Endothelial cell of umbilical vein (primary cell): ENCODE measurements at regions not wholly inside any gene's neighbourhood (a gene's known extent, or its start where the extent isn't known, plus 50 kb on each side); places are given as distances from the start of the nearest gene placed in this dataset.

Source experiments
- BruUV-seq: library from RNA; stranded (reverse); fragments of 400-500 nt; replicated peaks from 2 replicates; lab custom pipeline; 2021; lab: Mats Ljungman, UMichigan
- CTCF ChIA-PET: fragments of 300-600, 350-600 bp; sonication (Branson Sonifier 250); formaldehyde crosslinking; loops from one replicate; lab custom pipeline; 2021; ENCODE audit warnings: antibody characterized with exemption, inconsistent platforms; lab: Charles Lee
- POLR2A ChIA-PET: fragments of 300-600, 350-600 bp; sonication (Branson Sonifier 250); formaldehyde crosslinking; loops from one replicate; lab custom pipeline; 2021; ENCODE audit warnings: antibody characterized with exemption, inconsistent platforms; lab: Charles Lee
- DNase-seq: peaks from one replicate; pipeline ENCODE4 v3.0.0-alpha.2; 2011; ENCODE audit warnings: low read depth, low spot score
- FAIRE-seq: peaks from 2 replicates; lab custom pipeline; 2011; peaks lifted over from hg19 to GRCh38; lab: Jason Lieb, UNC
- H2AFZ ChIP-seq: 2 replicates; pipeline ENCODE4 v1.6.0; 2012; ENCODE audit warnings: low read depth, low read length, control low read depth, inconsistent platforms
- H3K27ac ChIP-seq: 2 replicates; pipeline ENCODE4 v1.5.1; 2011; ENCODE audit warnings: low read depth, mild to moderate bottlenecking, control low read depth, low read length, moderate library complexity; ENCODE audit not compliant: insufficient read depth
- H3K27me3 ChIP-seq, 2 experiments: 2 replicates each; pipeline versions ENCODE4 v1.6.0 to v1.6.1; 2011; ENCODE audit warnings: low read length in 2 of 2, mixed read lengths in 1 of 2; ENCODE audit not compliant: control insufficient read depth in 2 of 2, insufficient read depth in 2 of 2
- H3K36me3 ChIP-seq, 2 experiments: 2 replicates in 1 of 2; 3 replicates in 1 of 2; pipeline ENCODE4 v1.5.1; 2011; ENCODE audit warnings: low read length in 2 of 2, mild to moderate bottlenecking in 1 of 2, moderate library complexity in 1 of 2; ENCODE audit not compliant: control insufficient read depth in 2 of 2, insufficient read depth in 2 of 2; ENCODE audit errors: extremely low read depth in 1 of 2
- H3K4me1 ChIP-seq: 3 replicates; pipeline ENCODE4 v1.5.1; 2011; ENCODE audit warnings: mild to moderate bottlenecking, low read length; ENCODE audit not compliant: control insufficient read depth, insufficient read depth; ENCODE audit errors: extremely low read depth
- H3K4me2 ChIP-seq: 2 replicates; pipeline ENCODE4 v1.6.1; 2011; ENCODE audit warnings: low read length, control low read depth, mixed read lengths; ENCODE audit not compliant: insufficient read depth
- H3K4me3 ChIP-seq, 3 experiments: fragments of 200-600 bp in 1 of 3; sonication (generic), shearing (Covaris generic) in 1 of 3; replicated peaks in 1 of 3; 2 replicates each; pipeline ENCODE4 v1.5.1; 2011 to 2016; ENCODE audit warnings: control low read depth in 3 of 3, low read length in 3 of 3, mild to moderate bottlenecking in 2 of 3, inconsistent platforms in 1 of 3, low read depth in 1 of 3, moderate library complexity in 1 of 3; ENCODE audit not compliant: insufficient read depth in 1 of 3
- H3K79me2 ChIP-seq: 2 replicates; pipeline ENCODE4 v1.6.0; 2012; ENCODE audit warnings: low read length, inconsistent platforms; ENCODE audit not compliant: control insufficient read depth, insufficient read depth
- H3K9ac ChIP-seq: replicated peaks from 2 replicates; pipeline ENCODE3; 2011; ENCODE audit warnings: low read length, control low read depth; ENCODE audit not compliant: insufficient read depth; ENCODE audit errors: extremely low read depth
- H3K9me1 ChIP-seq: replicated peaks from 3 replicates; pipeline ENCODE4 v1.6.0; 2011; ENCODE audit warnings: mild to moderate bottlenecking, low read length; ENCODE audit not compliant: control insufficient read depth, insufficient read depth; ENCODE audit errors: extremely low read depth
- H3K9me3 ChIP-seq: replicated peaks from 2 replicates; pipeline ENCODE4 v1.5.1; 2012; ENCODE audit warnings: low read length, inconsistent platforms; ENCODE audit not compliant: control insufficient read depth, insufficient read depth
- H4K20me1 ChIP-seq: replicated peaks from 2 replicates; pipeline ENCODE3; 2011; ENCODE audit warnings: mild to moderate bottlenecking, low read length; ENCODE audit not compliant: control insufficient read depth, insufficient read depth; ENCODE audit errors: extremely low read depth
- EZH2 ChIP-seq: IDR thresholded peaks from 2 replicates; pipeline ENCODE4 v1.6.1; 2012; ENCODE audit warnings: borderline replicate concordance, low read depth, mild to moderate bottlenecking, moderate library complexity, low read length, inconsistent platforms; ENCODE audit not compliant: severe bottlenecking
- FOS ChIP-seq: IDR thresholded peaks from 2 replicates; pipeline ENCODE4 v1.6.1; 2011; ENCODE audit warnings: mild to moderate bottlenecking, low read length, moderate library complexity, borderline replicate concordance; ENCODE audit not compliant: insufficient read depth
- GATA2 ChIP-seq: IDR thresholded peaks from 2 replicates; pipeline ENCODE4 v1.7.0; 2011; ENCODE audit warnings: low read depth, mild to moderate bottlenecking, moderate library complexity, mixed read lengths, low read length; ENCODE audit not compliant: insufficient read length, insufficient read depth
- JUN ChIP-seq: IDR thresholded peaks from 2 replicates; pipeline ENCODE4 v1.6.1; 2011; ENCODE audit warnings: borderline replicate concordance, low read depth; ENCODE audit not compliant: insufficient read length, insufficient read depth
- MAX ChIP-seq: IDR thresholded peaks from 2 replicates; pipeline ENCODE4 v1.6.1; 2011; ENCODE audit not compliant: insufficient read depth, insufficient read length
- POLR2A ChIP-seq: IDR thresholded peaks from 2 replicates; pipeline ENCODE4 v1.6.1; 2012; ENCODE audit warnings: low read depth, mild to moderate bottlenecking, control low read depth, low read length
- dilution Hi-C: fragments of 300-500 bp; cut with MboI; formaldehyde crosslinking; loops from one replicate; pipeline ENCODE4 v1.15.0; 2019; ENCODE audit warnings: low sequenced_read_pairs; ENCODE audit not compliant: extremely low pct_ligation_motif_present
- intact Hi-C: fragments of 100-400 bp; cut with micrococcal nuclease; formaldehyde crosslinking; loops from one replicate; pipeline ENCODE4 v1.10.0; 2022
- TF ChIP-seq, protein P1 (sequence below), 2 donors: IDR thresholded peaks; 1 replicate in 1 of 2; 2 replicates in 1 of 2; pipeline ENCODE4 v1.5.1; 2011; ENCODE audit warnings: low read length in 2 of 2, mild to moderate bottlenecking in 2 of 2, moderate library complexity in 2 of 2, control low read depth in 1 of 2, inconsistent platforms in 1 of 2, low read depth in 1 of 2; ENCODE audit not compliant: insufficient read depth in 1 of 2; ENCODE audit errors: extremely low read depth in 1 of 2

DNA sequence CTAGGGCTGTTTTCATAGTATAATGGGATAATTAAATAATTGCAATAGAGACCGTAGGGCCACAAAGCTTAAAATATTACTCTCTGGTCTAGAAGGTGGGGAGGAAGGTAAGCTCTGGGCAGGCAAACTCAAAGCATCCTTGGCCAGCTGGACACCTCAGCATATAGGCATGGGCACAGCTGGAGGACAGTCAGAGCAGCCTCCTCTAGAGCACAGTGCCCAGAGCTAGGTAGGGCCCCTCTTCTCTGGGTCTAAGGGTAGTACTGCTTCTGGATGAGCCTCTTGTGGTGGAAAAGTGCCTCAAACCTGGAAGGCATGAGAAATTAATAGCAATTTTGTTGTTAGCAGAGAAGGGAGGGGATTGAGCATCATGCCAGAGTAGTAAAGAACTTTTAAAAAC, 116.9 kb upstream of the FOXN2 start:
- H3K9me1 ChIP-seq = no peaks in the 10 kb centered on the region
- no peak overlapping the region for H3K4me3 ChIP-seq
- no peaks in the 10 kb centered on the region for H3K79me2 ChIP-seq
- peaks cover 0 to 1% of the 10 kb centered on the region in 2 experiments for H3K27me3 ChIP-seq
- DNase-seq = no peak
- intact Hi-C loops (no loop called here), dilution Hi-C loops (no loop called here)
- TF ChIP-seq EZH2 (no peak), GATA2 (no peak), FOS (no peak), POLR2A (no peak), MAX (no peak), JUN (no peak)
- TF ChIP-seq, protein P1, sequence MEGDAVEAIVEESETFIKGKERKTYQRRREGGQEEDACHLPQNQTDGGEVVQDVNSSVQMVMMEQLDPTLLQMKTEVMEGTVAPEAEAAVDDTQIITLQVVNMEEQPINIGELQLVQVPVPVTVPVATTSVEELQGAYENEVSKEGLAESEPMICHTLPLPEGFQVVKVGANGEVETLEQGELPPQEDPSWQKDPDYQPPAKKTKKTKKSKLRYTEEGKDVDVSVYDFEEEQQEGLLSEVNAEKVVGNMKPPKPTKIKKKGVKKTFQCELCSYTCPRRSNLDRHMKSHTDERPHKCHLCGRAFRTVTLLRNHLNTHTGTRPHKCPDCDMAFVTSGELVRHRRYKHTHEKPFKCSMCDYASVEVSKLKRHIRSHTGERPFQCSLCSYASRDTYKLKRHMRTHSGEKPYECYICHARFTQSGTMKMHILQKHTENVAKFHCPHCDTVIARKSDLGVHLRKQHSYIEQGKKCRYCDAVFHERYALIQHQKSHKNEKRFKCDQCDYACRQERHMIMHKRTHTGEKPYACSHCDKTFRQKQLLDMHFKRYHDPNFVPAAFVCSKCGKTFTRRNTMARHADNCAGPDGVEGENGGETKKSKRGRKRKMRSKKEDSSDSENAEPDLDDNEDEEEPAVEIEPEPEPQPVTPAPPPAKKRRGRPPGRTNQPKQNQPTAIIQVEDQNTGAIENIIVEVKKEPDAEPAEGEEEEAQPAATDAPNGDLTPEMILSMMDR (IDR thresholded peaks at IDR 0.05; ENCODE audit: extremely low read depth in 1 of 2, insufficient read depth in 1 of 2, low read depth in 1 of 2, low read length in 2 of 2) = no peak
- no peak for FAIRE-seq
- no peak overlapping the region for H3K27ac ChIP-seq
- no peak overlapping the region for H3K4me2 ChIP-seq
- CTCF ChIA-PET = no interaction called here
- BruUV-seq = no TSS peak
- POLR2A ChIA-PET = no interaction called here
- no peaks in the 10 kb centered on the region for H3K36me3 ChIP-seq
- H3K9me3 ChIP-seq = no peaks in the 10 kb centered on the region
- no peak overlapping the region for H2AFZ ChIP-seq
- no peaks in the 10 kb centered on the region for H4K20me1 ChIP-seq
- H3K9ac ChIP-seq = no peak overlapping the region
- H3K4me1 ChIP-seq = no peaks in the 10 kb centered on the region
